ENCODE measurements at regions not wholly inside any gene's neighbourhood (a gene's known extent, or its start where the extent isn't known, plus 50 kb on each side); places are given as distances from the start of the nearest gene placed in this dataset.
"Not testable (repeated sequence)": the region's sequence is repeated elsewhere in the genome, so short reads cannot be mapped to it uniquely, and the experiment has no call there.

GRCh38 chr14:26655128-26655527 is 57.3 kb upstream of the NOVA1 start:
- DNase-seq (ENCODE audit: low read depth) (no peak), FAIRE-seq (no peak)
- Histone ChIP-seq H3K27me3 (ENCODE audit: control insufficient read depth, insufficient read depth, low read length) (no peaks in the 10 kb centered on the region), H3K4me3 (ENCODE audit: low read depth, low read length) (no peak overlapping the region), H3K36me3 (ENCODE audit: control insufficient read depth, insufficient read depth, low read length) (no peaks in the 10 kb centered on the region)
- no peak for TF ChIP-seq CTCF (IDR thresholded peaks at IDR 0.05; ENCODE audit: insufficient read depth, low read length, severe bottlenecking)

GRCh38 chr14:26663506-26663905 is 65.7 kb upstream of the NOVA1 start:
- no peak for TF ChIP-seq CTCF (IDR thresholded peaks at IDR 0.05; ENCODE audit: insufficient read depth, low read length, severe bottlenecking)
- DNase-seq (ENCODE audit: low read depth) = no peak
- no peak for FAIRE-seq
- H3K4me3 ChIP-seq (ENCODE audit: low read depth, low read length) = no peak overlapping the region
- H3K27me3 ChIP-seq (ENCODE audit: control insufficient read depth, insufficient read depth, low read length) = no peaks in the 10 kb centered on the region
- no peaks in the 10 kb centered on the region for H3K36me3 ChIP-seq (ENCODE audit: control insufficient read depth, insufficient read depth, low read length)

- not testable (repeated sequence) for FAIRE-seq; H3K27me3 ChIP-seq (ENCODE audit: control insufficient read depth, insufficient read depth, low read length); H3K4me3 ChIP-seq (ENCODE audit: low read depth, low read length); H3K36me3 ChIP-seq (ENCODE audit: control insufficient read depth, insufficient read depth, low read length); DNase-seq (ENCODE audit: low read depth)
Measured at GRCh38 chr14:26678732-26679420, 81.0 kb upstream of the NOVA1 start.

- DNase-seq (ENCODE audit: low read depth) (no peak), FAIRE-seq (no peak)
- Histone ChIP-seq H3K36me3 (ENCODE audit: control insufficient read depth, insufficient read depth, low read length) (no peaks in the 10 kb centered on the region), H3K27me3 (ENCODE audit: control insufficient read depth, insufficient read depth, low read length) (no peaks in the 10 kb centered on the region), H3K4me3 (ENCODE audit: low read depth, low read length) (no peak overlapping the region)
- TF ChIP-seq CTCF (IDR thresholded peaks at IDR 0.05; ENCODE audit: insufficient read depth, low read length, severe bottlenecking) = no peak
Measured at GRCh38 chr14:26685401-26685800, 87.6 kb upstream of the NOVA1 start.

GRCh38 chr14:26687301-26687837 is 89.5 kb upstream of the NOVA1 start:
- no peak for DNase-seq (ENCODE audit: low read depth)
- no peaks in the 10 kb centered on the region for H3K36me3 ChIP-seq (ENCODE audit: control insufficient read depth, insufficient read depth, low read length)
- H3K4me3 ChIP-seq (ENCODE audit: low read depth, low read length) = no peak overlapping the region
- no peak for FAIRE-seq
- H3K27me3 ChIP-seq (ENCODE audit: control insufficient read depth, insufficient read depth, low read length) = no peaks in the 10 kb centered on the region
- TF ChIP-seq CTCF (IDR thresholded peaks at IDR 0.05; ENCODE audit: insufficient read depth, low read length, severe bottlenecking) = no peak

- FAIRE-seq = no peak
- H3K27me3 ChIP-seq (ENCODE audit: control insufficient read depth, insufficient read depth, low read length) = no peaks in the 10 kb centered on the region
- TF ChIP-seq CTCF (IDR thresholded peaks at IDR 0.05; ENCODE audit: insufficient read depth, low read length, severe bottlenecking) = no peak
Measured at GRCh38 chr14:26694521-26694920, 96.7 kb upstream of the NOVA1 start.

More at GRCh38 chr14:26694521-26694920, 96.7 kb upstream of the NOVA1 start:
- Histone ChIP-seq H3K4me3 (ENCODE audit: low read depth, low read length) (no peak overlapping the region), H3K36me3 (ENCODE audit: control insufficient read depth, insufficient read depth, low read length) (no peaks in the 10 kb centered on the region)
- DNase-seq (ENCODE audit: low read depth) = no peak

Data from bronchial epithelial cell (primary cell).